Chondrocyte (in vitro differentiated cells): ENCODE measurements at regions not wholly inside any gene's neighbourhood (a gene's known extent, or its start where the extent isn't known, plus 50 kb on each side); places are given as distances from the start of the nearest gene placed in this dataset.

ENCODE experiments used
- DNase-seq: peaks from one replicate; pipeline ENCODE4 v3.0.0; 2021; ENCODE audit warnings: mixed read lengths, low spot score
- H3K27ac Mint-ChIP-seq: one replicate; pipeline ENCODE4 v1.8.0; 2021; ENCODE audit warnings: mild to moderate bottlenecking, moderate library complexity, mixed read lengths; ENCODE audit not compliant: unreplicated experiment
- H3K27me3 Mint-ChIP-seq: 2 replicates; pipeline ENCODE4 v1.8.0; 2021; ENCODE audit warnings: low read depth, mixed read lengths
- H3K36me3 Mint-ChIP-seq: 2 replicates; pipeline ENCODE4 v1.8.0; 2021; ENCODE audit warnings: low read depth, mixed read lengths
- H3K4me1 Mint-ChIP-seq: 2 replicates; pipeline ENCODE4 v1.8.0; 2021; ENCODE audit warnings: low read depth, mild to moderate bottlenecking, mixed read lengths
- H3K4me3 Mint-ChIP-seq: one replicate; pipeline ENCODE4 v1.8.0; 2021; ENCODE audit warnings: mild to moderate bottlenecking, moderate library complexity, mixed read lengths; ENCODE audit not compliant: unreplicated experiment
- H3K9me3 Mint-ChIP-seq: 2 replicates; pipeline ENCODE4 v1.8.0; 2021; ENCODE audit warnings: low read depth, mixed read lengths
- TF ChIP-seq, protein P1 (sequence below): fragments of 200-600 bp; sonication (generic); IDR thresholded peaks from 2 replicates; pipeline ENCODE4 v1.5.0; 2021; ENCODE audit warnings: antibody characterized with exemption, mild to moderate bottlenecking, moderate library complexity

DNA sequence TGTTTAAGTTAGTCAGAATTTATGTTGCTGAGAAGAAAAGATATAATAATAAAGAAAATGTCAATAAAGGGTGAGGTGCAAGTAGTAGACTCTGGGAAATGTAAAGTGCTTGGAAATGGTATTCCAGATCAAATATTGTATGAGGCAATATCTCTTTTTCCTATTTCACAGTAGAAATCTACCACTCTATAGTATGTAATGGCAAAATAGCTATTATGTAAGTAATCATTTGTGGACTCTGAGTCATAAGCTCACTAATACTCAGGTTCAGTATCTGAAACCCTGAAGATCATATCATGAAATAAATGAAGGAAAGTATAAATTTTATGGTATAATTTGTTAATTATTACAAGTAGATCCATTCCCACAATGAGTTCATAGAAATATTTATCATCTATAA, 322.1 kb downstream of the PYDC2 start:
- Mint-ChIP-seq H3K27ac (no peak overlapping the region), H3K27me3 (no peaks in the 10 kb centered on the region), H3K9me3 (peaks cover 4% of the 10 kb centered on the region), H3K4me3 (no peak overlapping the region), H3K36me3 (no peaks in the 10 kb centered on the region), H3K4me1 (no peaks in the 10 kb centered on the region)
- no peak for DNase-seq
- TF ChIP-seq, protein P1, sequence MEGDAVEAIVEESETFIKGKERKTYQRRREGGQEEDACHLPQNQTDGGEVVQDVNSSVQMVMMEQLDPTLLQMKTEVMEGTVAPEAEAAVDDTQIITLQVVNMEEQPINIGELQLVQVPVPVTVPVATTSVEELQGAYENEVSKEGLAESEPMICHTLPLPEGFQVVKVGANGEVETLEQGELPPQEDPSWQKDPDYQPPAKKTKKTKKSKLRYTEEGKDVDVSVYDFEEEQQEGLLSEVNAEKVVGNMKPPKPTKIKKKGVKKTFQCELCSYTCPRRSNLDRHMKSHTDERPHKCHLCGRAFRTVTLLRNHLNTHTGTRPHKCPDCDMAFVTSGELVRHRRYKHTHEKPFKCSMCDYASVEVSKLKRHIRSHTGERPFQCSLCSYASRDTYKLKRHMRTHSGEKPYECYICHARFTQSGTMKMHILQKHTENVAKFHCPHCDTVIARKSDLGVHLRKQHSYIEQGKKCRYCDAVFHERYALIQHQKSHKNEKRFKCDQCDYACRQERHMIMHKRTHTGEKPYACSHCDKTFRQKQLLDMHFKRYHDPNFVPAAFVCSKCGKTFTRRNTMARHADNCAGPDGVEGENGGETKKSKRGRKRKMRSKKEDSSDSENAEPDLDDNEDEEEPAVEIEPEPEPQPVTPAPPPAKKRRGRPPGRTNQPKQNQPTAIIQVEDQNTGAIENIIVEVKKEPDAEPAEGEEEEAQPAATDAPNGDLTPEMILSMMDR, result no peak

DNA sequence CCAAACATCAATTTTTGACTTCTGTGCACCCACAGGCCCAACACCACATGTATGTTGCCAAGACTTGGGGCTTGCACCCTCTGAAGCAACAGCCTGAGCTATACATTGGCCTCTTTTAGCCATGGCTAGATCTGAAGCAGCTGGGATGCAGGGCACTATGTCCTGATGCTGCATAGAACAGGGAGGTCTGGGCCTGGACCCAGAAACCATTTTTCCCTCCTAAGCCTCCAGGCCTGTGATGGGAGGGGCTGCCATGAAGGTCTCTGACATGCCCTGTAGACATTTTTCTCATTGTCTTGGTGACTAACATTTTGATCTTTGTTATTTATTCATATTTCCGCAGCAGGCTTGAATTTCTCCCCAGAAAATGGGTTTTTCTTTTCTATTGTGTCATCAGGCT, 330.0 kb downstream of the PYDC2 start:
- H3K4me3 Mint-ChIP-seq, result no peak overlapping the region

DNA sequence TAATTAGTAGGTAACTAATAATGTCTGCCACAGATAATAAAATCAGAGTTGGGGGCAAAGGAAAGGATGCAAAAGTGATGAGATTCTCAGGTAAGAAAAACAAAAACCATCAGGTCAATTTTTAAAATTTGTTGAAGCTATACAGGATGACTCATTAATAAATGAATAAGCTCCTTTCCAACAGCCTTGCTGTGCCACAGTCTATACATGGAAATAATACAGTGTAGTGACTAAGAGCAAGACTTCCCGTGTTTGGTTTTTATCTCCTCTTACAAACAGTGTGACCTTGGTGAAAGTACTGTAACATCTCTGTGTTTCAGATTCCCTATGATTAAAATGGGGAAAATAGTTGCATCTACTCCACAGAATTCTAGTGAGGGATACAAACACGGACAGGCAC, 331.6 kb downstream of the PYDC2 start:
- no peak for DNase-seq
- peaks cover 21% of the 10 kb centered on the region for H3K9me3 Mint-ChIP-seq
- H3K36me3 Mint-ChIP-seq, result peaks cover 2% of the 10 kb centered on the region
- no peak overlapping the region for H3K27ac Mint-ChIP-seq
- H3K4me1 Mint-ChIP-seq, result no peaks in the 10 kb centered on the region
- H3K27me3 Mint-ChIP-seq, result no peaks in the 10 kb centered on the region
- H3K4me3 Mint-ChIP-seq, result no peak overlapping the region
- TF ChIP-seq, protein P1, result no peak

More for the DNA sequence above, 330.0 kb downstream of the PYDC2 start:
- Mint-ChIP-seq H3K4me1 (no peaks in the 10 kb centered on the region), H3K36me3 (peaks cover 2% of the 10 kb centered on the region), H3K27me3 (no peaks in the 10 kb centered on the region), H3K9me3 (peaks cover 17% of the 10 kb centered on the region), H3K27ac (no peak overlapping the region)
- TF ChIP-seq, protein P1, result no peak
- no peak for DNase-seq

DNA sequence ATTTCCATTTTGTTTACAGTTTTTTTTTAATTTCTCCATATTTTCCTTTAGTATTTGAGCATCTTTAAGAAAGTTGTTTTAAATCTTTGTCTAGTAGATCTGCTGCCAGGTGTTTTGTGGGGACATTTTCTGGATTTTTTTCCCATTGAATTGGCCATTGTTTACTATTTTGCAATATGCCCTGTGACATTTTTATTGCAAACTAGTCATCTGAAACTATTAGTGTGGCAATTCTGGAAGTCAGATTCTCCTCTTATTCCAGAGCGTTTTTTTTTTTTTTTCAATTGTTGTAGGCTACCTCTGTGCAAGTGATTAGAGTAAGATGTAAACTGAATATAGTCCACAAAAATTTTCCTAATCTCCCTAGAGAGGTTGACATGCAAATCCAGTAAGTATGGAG, 334.2 kb downstream of the PYDC2 start:
- TF ChIP-seq, protein P1, result no peak
- no peak for DNase-seq
- H3K27ac Mint-ChIP-seq, result no peak overlapping the region
- peaks cover 32% of the 10 kb centered on the region for H3K9me3 Mint-ChIP-seq
- no peaks in the 10 kb centered on the region for H3K4me1 Mint-ChIP-seq
- peaks cover 2% of the 10 kb centered on the region for H3K36me3 Mint-ChIP-seq
- H3K27me3 Mint-ChIP-seq, result peaks cover 3% of the 10 kb centered on the region
- no peak overlapping the region for H3K4me3 Mint-ChIP-seq

DNA sequence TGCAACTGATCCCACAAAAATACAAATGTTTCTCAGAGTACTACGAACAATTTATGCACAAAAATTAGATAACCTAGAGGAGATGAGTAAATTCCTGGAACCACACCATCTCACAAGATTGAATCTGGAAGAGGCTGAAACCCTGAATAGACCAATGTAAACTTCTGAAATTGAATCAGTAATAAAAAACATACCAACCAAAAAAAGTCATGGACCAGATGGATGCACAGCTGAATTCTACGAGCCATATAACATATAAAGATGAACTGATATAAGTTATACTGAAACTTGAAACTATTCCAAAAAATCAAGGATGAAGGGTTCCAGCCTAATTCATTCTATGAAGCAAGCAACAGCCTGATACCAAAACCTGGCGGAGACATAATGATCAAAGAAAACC, 336.3 kb downstream of the PYDC2 start:
- Mint-ChIP-seq H3K4me3 (no peak overlapping the region), H3K4me1 (no peaks in the 10 kb centered on the region), H3K27ac (no peak overlapping the region), H3K36me3 (peaks cover 2% of the 10 kb centered on the region), H3K9me3 (peaks cover 32% of the 10 kb centered on the region), H3K27me3 (peaks cover 3% of the 10 kb centered on the region)
- TF ChIP-seq, protein P1, result no peak
- DNase-seq, result no peak
